ENCODE measurements at regions not wholly inside any gene's neighbourhood (a gene's known extent, or its start where the extent isn't known, plus 50 kb on each side); places are given as distances from the start of the nearest gene placed in this dataset.

DNA sequence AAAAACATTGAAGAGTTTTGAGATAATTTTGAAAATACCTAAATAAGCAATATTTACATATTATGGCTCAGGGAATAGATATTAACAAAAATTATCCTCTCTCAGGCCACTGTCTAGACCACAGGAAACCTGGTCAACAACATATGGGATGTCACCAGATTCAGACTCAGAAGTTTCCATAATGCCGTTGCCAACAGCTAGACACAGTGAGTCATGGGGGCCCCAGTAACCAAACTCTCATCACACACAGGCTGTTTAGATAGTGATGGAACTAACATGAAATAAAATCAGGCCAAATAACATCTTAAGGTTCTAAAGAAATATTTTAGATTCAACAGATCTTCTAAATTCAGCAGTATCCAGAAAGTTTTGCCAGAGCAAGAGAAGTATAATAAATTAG lies 681.7 kb upstream of the ADAMTS5 start:
- Histone ChIP-seq H3K9me3 (ENCODE audit: control insufficient read depth in 5 of 5, low read length in 5 of 5) (no peaks in the 10 kb centered on the region), H3K36me3 (ENCODE audit: control insufficient read depth in 5 of 5, insufficient read depth in 5 of 5, low read length in 5 of 5) (no peaks in the 10 kb centered on the region), H3K4me1 (ENCODE audit: control insufficient read depth in 5 of 5, insufficient read depth in 5 of 5, low read length in 5 of 5) (no peaks in the 10 kb centered on the region), H3K27ac (ENCODE audit: low read depth, low read length) (no peak overlapping the region), H3K9ac (ENCODE audit: low read length in 5 of 5) (no peak overlapping the region), H3K27me3 (ENCODE audit: control insufficient read depth in 5 of 5, insufficient read depth in 4 of 5, low read length in 5 of 5) (no peaks in the 10 kb centered on the region), H3K4me3 (ENCODE audit: low read depth in 1 of 5, low read length in 5 of 5) (no peak overlapping the region)

DNA sequence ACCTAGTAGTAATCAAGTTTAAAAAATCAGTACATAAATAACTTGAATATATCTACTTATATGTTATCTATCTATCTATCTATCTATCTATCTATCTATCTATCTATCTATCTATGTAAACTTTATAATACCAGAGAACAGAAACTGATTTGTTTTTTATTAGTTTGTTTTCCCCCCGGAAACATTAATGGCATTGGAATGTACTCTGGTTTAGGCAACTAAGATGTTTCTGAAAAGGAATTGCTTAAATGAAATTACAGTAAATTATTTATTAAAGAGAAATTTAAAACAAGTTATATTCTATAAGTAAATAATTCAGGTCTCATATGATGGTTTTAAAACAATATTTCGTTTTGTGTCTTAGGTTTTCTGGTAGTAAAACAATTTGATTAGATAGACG lies 681.0 kb upstream of the ADAMTS5 start:
- no peak overlapping the region for H3K27ac ChIP-seq (ENCODE audit: low read depth, low read length)

DNA sequence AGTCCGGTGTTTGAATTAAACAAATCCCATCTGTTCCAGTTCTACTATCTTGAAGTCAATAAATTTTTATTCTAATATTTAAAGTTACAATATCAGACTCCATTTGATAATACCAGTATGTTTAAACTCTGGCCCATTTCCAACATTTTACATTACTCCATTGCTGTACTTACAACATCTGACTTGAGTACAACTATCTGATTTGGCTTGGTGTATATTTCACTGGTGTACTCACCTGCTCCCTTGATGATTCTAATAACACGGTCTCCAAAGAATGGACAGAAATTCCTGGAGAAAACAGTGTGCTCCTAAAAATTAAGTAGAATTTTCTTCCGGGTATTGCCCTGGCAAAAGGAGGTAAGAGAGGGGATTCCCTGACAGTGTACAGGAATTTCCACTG lies 680.5 kb upstream of the ADAMTS5 start:
- no peaks in the 10 kb centered on the region for H3K27me3 ChIP-seq (ENCODE audit: control insufficient read depth in 5 of 5, insufficient read depth in 4 of 5, low read length in 5 of 5)
- H3K27ac ChIP-seq (ENCODE audit: low read depth, low read length), result no peak overlapping the region
- H3K9me3 ChIP-seq (ENCODE audit: control insufficient read depth in 5 of 5, low read length in 5 of 5), result no peaks in the 10 kb centered on the region
- H3K9ac ChIP-seq (ENCODE audit: low read length in 5 of 5), result no peak overlapping the region
- H3K4me3 ChIP-seq (ENCODE audit: low read depth in 1 of 5, low read length in 5 of 5), result no peak overlapping the region
- H3K36me3 ChIP-seq (ENCODE audit: control insufficient read depth in 5 of 5, insufficient read depth in 5 of 5, low read length in 5 of 5), result no peaks in the 10 kb centered on the region
- H3K4me1 ChIP-seq (ENCODE audit: control insufficient read depth in 5 of 5, insufficient read depth in 5 of 5, low read length in 5 of 5), result peaks cover 0 to 9% (median 0%) of the 10 kb centered on the region in 5 donors

More for the DNA sequence above, 681.0 kb upstream of the ADAMTS5 start:
- H3K36me3 ChIP-seq (ENCODE audit: control insufficient read depth in 5 of 5, insufficient read depth in 5 of 5, low read length in 5 of 5), result no peaks in the 10 kb centered on the region
- no peaks in the 10 kb centered on the region for H3K27me3 ChIP-seq (ENCODE audit: control insufficient read depth in 5 of 5, insufficient read depth in 4 of 5, low read length in 5 of 5)
- H3K9ac ChIP-seq (ENCODE audit: low read length in 5 of 5), result no peak overlapping the region
- H3K4me3 ChIP-seq (ENCODE audit: low read depth in 1 of 5, low read length in 5 of 5), result no peak overlapping the region
- H3K9me3 ChIP-seq (ENCODE audit: control insufficient read depth in 5 of 5, low read length in 5 of 5), result no peaks in the 10 kb centered on the region
- peaks cover 0 to 6% (median 0%) of the 10 kb centered on the region in 5 donors for H3K4me1 ChIP-seq (ENCODE audit: control insufficient read depth in 5 of 5, insufficient read depth in 5 of 5, low read length in 5 of 5)

DNA sequence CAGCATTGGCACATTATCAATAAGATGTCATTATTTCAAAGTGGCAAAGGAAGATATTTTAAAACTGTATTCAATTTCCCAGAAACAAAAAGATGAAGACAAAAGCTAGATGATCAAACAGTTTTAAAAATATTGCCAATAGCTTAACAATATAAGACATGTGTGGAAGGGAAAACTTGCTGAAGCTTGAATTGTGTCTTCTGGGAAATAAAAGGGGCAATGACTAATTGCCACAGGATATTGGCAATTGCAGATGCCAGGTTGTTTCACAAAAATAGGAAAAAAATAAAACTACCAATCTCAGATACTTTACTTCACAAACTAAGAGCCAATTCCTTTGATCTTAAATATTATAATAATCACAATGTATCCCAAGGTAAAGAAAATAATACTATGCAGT lies 679.8 kb upstream of the ADAMTS5 start:
- Histone ChIP-seq H3K9me3 (ENCODE audit: control insufficient read depth in 5 of 5, low read length in 5 of 5) (no peaks in the 10 kb centered on the region), H3K9ac (ENCODE audit: low read length in 5 of 5) (no peak overlapping the region), H3K36me3 (ENCODE audit: control insufficient read depth in 5 of 5, insufficient read depth in 5 of 5, low read length in 5 of 5) (no peaks in the 10 kb centered on the region), H3K27ac (ENCODE audit: low read depth, low read length) (no peak overlapping the region), H3K4me3 (ENCODE audit: low read depth in 1 of 5, low read length in 5 of 5) (no peak overlapping the region), H3K4me1 (ENCODE audit: control insufficient read depth in 5 of 5, insufficient read depth in 5 of 5, low read length in 5 of 5) (peaks cover 0 to 9% (median 0%) of the 10 kb centered on the region in 5 donors), H3K27me3 (ENCODE audit: control insufficient read depth in 5 of 5, insufficient read depth in 4 of 5, low read length in 5 of 5) (no peaks in the 10 kb centered on the region)

DNA sequence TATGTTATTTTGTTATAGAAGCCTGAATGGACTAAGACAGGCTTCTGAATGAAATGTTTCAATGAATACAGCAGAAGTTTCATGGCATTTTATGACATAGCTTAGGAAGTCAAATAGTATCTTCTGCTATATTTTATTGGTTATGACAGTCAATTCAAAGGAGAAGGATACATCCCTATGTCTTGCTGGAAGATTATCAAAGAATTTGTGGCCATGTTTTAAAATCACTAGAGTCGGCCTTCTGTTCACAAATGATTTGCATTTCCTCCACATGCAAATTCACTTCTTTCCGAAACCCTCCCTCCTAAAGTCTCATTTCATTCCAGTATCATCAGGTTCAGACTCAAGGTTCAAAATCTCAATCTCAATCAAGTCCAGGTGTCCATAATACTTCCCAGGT lies 679.2 kb upstream of the ADAMTS5 start:
- Histone ChIP-seq H3K4me3 (ENCODE audit: low read depth in 1 of 5, low read length in 5 of 5) (no peak overlapping the region), H3K36me3 (ENCODE audit: control insufficient read depth in 5 of 5, insufficient read depth in 5 of 5, low read length in 5 of 5) (no peaks in the 10 kb centered on the region), H3K27me3 (ENCODE audit: control insufficient read depth in 5 of 5, insufficient read depth in 4 of 5, low read length in 5 of 5) (no peaks in the 10 kb centered on the region), H3K9me3 (ENCODE audit: control insufficient read depth in 5 of 5, low read length in 5 of 5) (no peaks in the 10 kb centered on the region), H3K9ac (ENCODE audit: low read length in 5 of 5) (no peak overlapping the region), H3K27ac (ENCODE audit: low read depth, low read length) (no peak overlapping the region), H3K4me1 (ENCODE audit: control insufficient read depth in 5 of 5, insufficient read depth in 5 of 5, low read length in 5 of 5) (peaks cover 0 to 9% (median 0%) of the 10 kb centered on the region in 5 donors)

DNA sequence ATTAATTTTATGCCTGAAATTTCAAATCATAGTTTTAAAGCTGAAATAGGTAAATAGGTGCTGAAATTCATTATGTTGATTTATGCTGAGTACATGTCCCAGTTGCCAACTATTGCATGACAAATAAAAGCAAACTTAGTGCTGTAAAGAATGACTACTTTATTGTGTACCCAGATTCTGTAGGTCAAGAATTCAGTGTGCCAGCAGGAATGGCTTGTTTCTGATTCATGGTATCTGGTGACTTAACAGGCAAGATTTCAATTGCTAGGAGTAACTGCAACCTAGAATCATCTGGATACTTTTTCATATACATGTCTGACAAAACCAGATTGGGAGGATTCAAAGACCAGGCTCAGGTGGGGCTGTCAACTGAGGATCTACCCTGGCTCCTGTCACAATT lies 678.4 kb upstream of the ADAMTS5 start:
- Histone ChIP-seq H3K9ac (ENCODE audit: low read length in 5 of 5) (no peak overlapping the region), H3K27ac (ENCODE audit: low read depth, low read length) (no peak overlapping the region), H3K4me1 (ENCODE audit: control insufficient read depth in 5 of 5, insufficient read depth in 5 of 5, low read length in 5 of 5) (peaks cover 0 to 9% (median 0%) of the 10 kb centered on the region in 5 donors), H3K27me3 (ENCODE audit: control insufficient read depth in 5 of 5, insufficient read depth in 4 of 5, low read length in 5 of 5) (no peaks in the 10 kb centered on the region), H3K36me3 (ENCODE audit: control insufficient read depth in 5 of 5, insufficient read depth in 5 of 5, low read length in 5 of 5) (no peaks in the 10 kb centered on the region), H3K9me3 (ENCODE audit: control insufficient read depth in 5 of 5, low read length in 5 of 5) (no peaks in the 10 kb centered on the region), H3K4me3 (ENCODE audit: low read depth in 1 of 5, low read length in 5 of 5) (no peak overlapping the region)

DNA sequence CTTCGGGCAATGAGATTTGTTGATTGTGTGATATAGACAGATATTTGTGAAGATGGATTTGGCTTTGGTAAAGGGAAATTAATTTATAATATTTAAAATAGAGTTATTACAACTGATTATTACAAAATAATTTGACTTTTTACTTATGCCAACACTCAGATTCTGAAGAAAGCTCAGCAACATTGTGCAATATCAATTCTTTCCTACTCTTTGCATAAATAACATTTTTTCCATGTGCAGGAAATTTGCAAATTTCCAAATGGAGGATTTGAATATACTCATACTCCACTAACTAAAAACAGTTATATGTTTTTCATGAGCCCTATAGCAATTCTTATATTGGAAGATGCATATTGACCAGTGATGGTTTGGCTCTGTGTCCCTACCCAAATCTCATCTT lies 676.4 kb upstream of the ADAMTS5 start:
- Histone ChIP-seq H3K27me3 (ENCODE audit: control insufficient read depth in 5 of 5, insufficient read depth in 4 of 5, low read length in 5 of 5) (no peaks in the 10 kb centered on the region), H3K9me3 (ENCODE audit: control insufficient read depth in 5 of 5, low read length in 5 of 5) (no peaks in the 10 kb centered on the region), H3K27ac (ENCODE audit: low read depth, low read length) (no peak overlapping the region), H3K4me3 (ENCODE audit: low read depth in 1 of 5, low read length in 5 of 5) (no peak overlapping the region), H3K9ac (ENCODE audit: low read length in 5 of 5) (no peak overlapping the region), H3K36me3 (ENCODE audit: control insufficient read depth in 5 of 5, insufficient read depth in 5 of 5, low read length in 5 of 5) (no peaks in the 10 kb centered on the region), H3K4me1 (ENCODE audit: control insufficient read depth in 5 of 5, insufficient read depth in 5 of 5, low read length in 5 of 5) (peaks cover 0 to 9% (median 0%) of the 10 kb centered on the region in 5 donors)

DNA sequence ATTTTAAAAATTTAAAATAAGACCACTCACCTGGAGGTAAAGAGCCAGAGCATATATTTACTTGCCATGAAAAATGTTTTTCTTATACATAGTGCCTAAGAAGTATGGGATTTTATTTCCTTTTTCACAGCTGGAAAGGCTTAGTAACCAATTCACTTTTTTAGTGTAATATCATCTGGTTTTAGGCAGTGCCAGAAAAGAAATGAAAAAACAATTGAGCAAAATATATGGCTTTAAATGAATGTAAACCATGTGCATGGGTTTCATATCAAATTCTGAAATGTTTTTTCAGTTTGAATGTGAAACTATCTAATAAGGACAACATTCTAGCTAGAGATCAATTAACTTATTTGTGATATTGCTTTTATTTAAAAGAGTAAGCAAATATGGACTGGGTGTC lies 672.4 kb upstream of the ADAMTS5 start:
- no peak overlapping the region for H3K27ac ChIP-seq (ENCODE audit: low read depth, low read length)
- H3K4me1 ChIP-seq (ENCODE audit: control insufficient read depth in 5 of 5, insufficient read depth in 5 of 5, low read length in 5 of 5), result peaks cover 0 to 9% (median 0%) of the 10 kb centered on the region in 5 donors
- H3K4me3 ChIP-seq (ENCODE audit: low read depth in 1 of 5, low read length in 5 of 5), result no peak overlapping the region
- no peak overlapping the region for H3K9ac ChIP-seq (ENCODE audit: low read length in 5 of 5)
- no peaks in the 10 kb centered on the region for H3K27me3 ChIP-seq (ENCODE audit: control insufficient read depth in 5 of 5, insufficient read depth in 4 of 5, low read length in 5 of 5)
- no peaks in the 10 kb centered on the region for H3K36me3 ChIP-seq (ENCODE audit: control insufficient read depth in 5 of 5, insufficient read depth in 5 of 5, low read length in 5 of 5)
- no peaks in the 10 kb centered on the region for H3K9me3 ChIP-seq (ENCODE audit: control insufficient read depth in 5 of 5, low read length in 5 of 5)

DNA sequence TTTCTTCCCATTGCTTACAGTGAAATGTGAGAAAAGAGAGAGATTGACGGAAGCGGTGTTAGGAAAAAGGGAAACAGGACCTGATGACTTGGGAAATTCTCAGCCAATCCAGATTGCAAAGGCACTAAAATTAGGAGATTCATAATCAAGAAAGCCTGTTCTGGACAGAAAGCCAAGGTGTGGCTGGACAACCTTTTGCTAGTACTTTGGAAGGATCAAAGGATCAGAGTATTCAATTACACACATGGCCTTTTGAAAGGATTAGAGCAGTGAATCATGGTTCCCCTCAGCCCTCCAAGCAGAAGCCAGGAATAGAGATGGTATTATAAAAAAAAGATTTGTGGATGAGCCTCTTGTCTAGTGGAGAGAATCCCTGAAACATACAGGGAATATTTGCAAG lies 669.8 kb upstream of the ADAMTS5 start:
- Histone ChIP-seq H3K4me1 (ENCODE audit: control insufficient read depth in 5 of 5, insufficient read depth in 5 of 5, low read length in 5 of 5) (no peaks in the 10 kb centered on the region), H3K4me3 (ENCODE audit: low read depth in 1 of 5, low read length in 5 of 5) (no peak overlapping the region), H3K27me3 (ENCODE audit: control insufficient read depth in 5 of 5, insufficient read depth in 4 of 5, low read length in 5 of 5) (no peaks in the 10 kb centered on the region), H3K9ac (ENCODE audit: low read length in 5 of 5) (no peak overlapping the region), H3K27ac (ENCODE audit: low read depth, low read length) (no peak overlapping the region), H3K9me3 (ENCODE audit: control insufficient read depth in 5 of 5, low read length in 5 of 5) (no peaks in the 10 kb centered on the region), H3K36me3 (ENCODE audit: control insufficient read depth in 5 of 5, insufficient read depth in 5 of 5, low read length in 5 of 5) (no peaks in the 10 kb centered on the region)

DNA sequence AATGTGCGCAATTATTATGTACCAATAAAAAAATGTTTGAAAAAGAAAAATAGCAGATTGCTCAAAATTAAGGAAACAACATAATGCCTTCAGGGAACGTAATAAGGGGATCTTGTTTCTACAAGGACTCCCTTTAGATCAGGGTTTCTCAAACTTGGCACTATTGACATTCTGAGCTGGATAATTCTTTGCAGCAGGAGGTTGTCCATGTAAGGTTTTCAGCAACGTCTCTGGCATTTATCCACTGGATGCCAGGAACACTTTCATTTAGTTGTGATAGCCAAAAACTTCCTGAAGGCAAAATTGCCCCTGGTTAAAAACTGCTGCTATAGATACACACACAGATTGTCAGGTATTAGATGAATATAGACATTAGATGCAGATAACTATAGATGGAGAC lies 666.7 kb upstream of the ADAMTS5 start:
- no peak overlapping the region for H3K4me3 ChIP-seq (ENCODE audit: low read depth in 1 of 5, low read length in 5 of 5)
- H3K9me3 ChIP-seq (ENCODE audit: control insufficient read depth in 5 of 5, low read length in 5 of 5), result no peaks in the 10 kb centered on the region
- no peak overlapping the region for H3K9ac ChIP-seq (ENCODE audit: low read length in 5 of 5)
- no peak overlapping the region for H3K27ac ChIP-seq (ENCODE audit: low read depth, low read length)
- H3K27me3 ChIP-seq (ENCODE audit: control insufficient read depth in 5 of 5, insufficient read depth in 4 of 5, low read length in 5 of 5), result no peaks in the 10 kb centered on the region
- H3K4me1 ChIP-seq (ENCODE audit: control insufficient read depth in 5 of 5, insufficient read depth in 5 of 5, low read length in 5 of 5), result no peaks in the 10 kb centered on the region
- H3K36me3 ChIP-seq (ENCODE audit: control insufficient read depth in 5 of 5, insufficient read depth in 5 of 5, low read length in 5 of 5), result no peaks in the 10 kb centered on the region

DNA sequence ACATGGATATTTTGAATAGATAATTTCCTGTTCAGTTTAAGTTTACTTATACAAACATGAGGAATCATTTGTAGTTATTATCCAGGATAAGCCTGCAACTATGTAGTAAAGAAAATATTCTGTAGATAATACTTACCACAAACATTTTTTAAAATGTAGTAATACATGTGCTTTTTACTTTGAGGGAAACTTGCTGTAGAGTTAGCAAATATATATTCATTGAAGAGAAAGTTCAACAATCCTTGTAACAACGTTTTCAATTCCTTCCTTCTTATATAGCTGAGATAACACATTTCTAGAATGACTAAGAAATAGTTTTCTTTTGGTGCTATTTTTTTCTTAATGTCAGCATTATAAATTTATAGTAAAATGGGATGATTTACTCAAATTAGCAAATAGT lies 664.6 kb upstream of the ADAMTS5 start:
- H3K36me3 ChIP-seq (ENCODE audit: control insufficient read depth in 5 of 5, insufficient read depth in 5 of 5, low read length in 5 of 5), result no peaks in the 10 kb centered on the region
- H3K9me3 ChIP-seq (ENCODE audit: control insufficient read depth in 5 of 5, low read length in 5 of 5), result no peaks in the 10 kb centered on the region
- H3K9ac ChIP-seq (ENCODE audit: low read length in 5 of 5), result no peak overlapping the region
- H3K27ac ChIP-seq (ENCODE audit: low read depth, low read length), result no peak overlapping the region
- H3K4me3 ChIP-seq (ENCODE audit: low read depth in 1 of 5, low read length in 5 of 5), result no peak overlapping the region
- H3K4me1 ChIP-seq (ENCODE audit: control insufficient read depth in 5 of 5, insufficient read depth in 5 of 5, low read length in 5 of 5), result no peaks in the 10 kb centered on the region
- no peaks in the 10 kb centered on the region for H3K27me3 ChIP-seq (ENCODE audit: control insufficient read depth in 5 of 5, insufficient read depth in 4 of 5, low read length in 5 of 5)

Measured in subcutaneous abdominal adipose tissue (tissue), 5 donors.